NCI-H82 (cell line): ENCODE measurements at regions not wholly inside any gene's neighbourhood (a gene's known extent, or its start where the extent isn't known, plus 50 kb on each side); places are given as distances from the start of the nearest gene placed in this dataset.

Experiments used
- DNase-seq: peaks from one replicate; lab custom pipeline; 2025; lab: John Stamatoyannopoulos, UW

GRCh38 chr1:55673416-55673815, 458.3 kb upstream of the USP24 start:
- no peak for DNase-seq

GRCh38 chr1:55670331-55671082, 455.3 kb upstream of the USP24 start:
- peak; percentile 12 for DNase-seq

- no peak for DNase-seq
Measured at GRCh38 chr1:55669293-55669692, 454.1 kb upstream of the USP24 start.

GRCh38 chr1:55662875-55663274, 447.7 kb upstream of the USP24 start:
- no peak for DNase-seq

- DNase-seq, result peak; percentile 8
Measured at GRCh38 chr1:55658917-55659316, 443.8 kb upstream of the USP24 start.

GRCh38 chr1:55654750-55655149, 439.6 kb upstream of the USP24 start:
- DNase-seq, result no peak

- no peak for DNase-seq
Measured at GRCh38 chr1:55654171-55654570, 439.0 kb upstream of the USP24 start.

GRCh38 chr1:55650444-55650843, 435.3 kb upstream of the USP24 start:
- no peak for DNase-seq

GRCh38 chr1:55646181-55646580, 431.0 kb upstream of the USP24 start:
- DNase-seq, result no peak

GRCh38 chr1:55645270-55645669, 430.1 kb upstream of the USP24 start:
- DNase-seq, result no peak

- DNase-seq, result no peak
Measured at GRCh38 chr1:55641947-55642346, 426.8 kb upstream of the USP24 start.

- DNase-seq, result no peak
Measured at GRCh38 chr1:55640708-55641473, 425.7 kb upstream of the USP24 start.

- no peak for DNase-seq
Measured at GRCh38 chr1:55639526-55639925, 424.4 kb upstream of the USP24 start.

- DNase-seq, result no peak
Measured at GRCh38 chr1:55639051-55639450, 423.9 kb upstream of the USP24 start.

- DNase-seq, result no peak
Measured at GRCh38 chr1:55636696-55637095, 421.5 kb upstream of the USP24 start.

GRCh38 chr1:55635856-55636255, 420.7 kb upstream of the USP24 start:
- DNase-seq, result no peak

- DNase-seq, result no peak
Measured at GRCh38 chr1:55634516-55634915, 419.4 kb upstream of the USP24 start.

- no peak for DNase-seq
Measured at GRCh38 chr1:55632906-55633305, 417.7 kb upstream of the USP24 start.

GRCh38 chr1:55632058-55632457, 416.9 kb upstream of the USP24 start:
- DNase-seq, result no peak

GRCh38 chr1:55631509-55631908, 416.3 kb upstream of the USP24 start:
- no peak for DNase-seq

- no peak for DNase-seq
Measured at GRCh38 chr1:55626326-55626725, 411.2 kb upstream of the USP24 start.

- no peak for DNase-seq
Measured at GRCh38 chr1:55624766-55625165, 409.6 kb upstream of the USP24 start.

- no peak for DNase-seq
Measured at GRCh38 chr1:55623311-55623710, 408.1 kb upstream of the USP24 start.

GRCh38 chr1:55622074-55622473, 406.9 kb upstream of the USP24 start:
- DNase-seq, result no peak
